HG02938 (cell line): ENCODE measurements at regions not wholly inside any gene's neighbourhood (a gene's known extent, or its start where the extent isn't known, plus 50 kb on each side); places are given as distances from the start of the nearest gene placed in this dataset.
"Not testable (repeated sequence)": the region's sequence is repeated elsewhere in the genome, so short reads cannot be mapped to it uniquely, and the experiment has no call there.

Source experiments
- ATAC-seq: cut with Tn5 transposase; IDR thresholded peaks from one replicate; pipeline ENCODE4 v1.9.1; 2021; ENCODE audit warnings: mild to moderate bottlenecking, moderate library complexity; ENCODE audit not compliant: unreplicated experiment

DNA sequence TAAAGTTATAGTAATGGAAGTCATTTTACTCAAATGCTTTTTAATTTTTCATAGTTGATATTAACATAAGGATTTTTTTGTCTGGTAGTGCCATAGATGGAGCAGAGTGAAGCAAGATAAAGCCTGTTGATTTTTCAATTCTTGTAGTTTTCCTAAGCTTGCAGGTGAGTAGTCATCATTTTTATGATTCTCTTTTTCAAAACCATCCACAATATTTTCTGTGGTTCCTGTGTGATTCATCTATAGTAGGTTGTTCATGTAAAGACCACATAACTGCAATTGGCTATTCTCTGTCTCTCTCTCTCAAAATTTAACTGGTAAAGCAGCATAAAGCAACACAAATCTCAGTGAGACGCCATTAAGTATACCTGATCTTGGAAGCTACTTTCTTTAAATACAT is 711.5 kb downstream of the TTLL7 start:
- ATAC-seq, result not testable (repeated sequence)

GRCh38 chr1:83274656-83275055 is 724.3 kb downstream of the TTLL7 start:
- ATAC-seq, result not testable (repeated sequence)

GRCh38 chr1:83272484-83272883 is 726.4 kb downstream of the TTLL7 start:
- not testable (repeated sequence) for ATAC-seq

DNA sequence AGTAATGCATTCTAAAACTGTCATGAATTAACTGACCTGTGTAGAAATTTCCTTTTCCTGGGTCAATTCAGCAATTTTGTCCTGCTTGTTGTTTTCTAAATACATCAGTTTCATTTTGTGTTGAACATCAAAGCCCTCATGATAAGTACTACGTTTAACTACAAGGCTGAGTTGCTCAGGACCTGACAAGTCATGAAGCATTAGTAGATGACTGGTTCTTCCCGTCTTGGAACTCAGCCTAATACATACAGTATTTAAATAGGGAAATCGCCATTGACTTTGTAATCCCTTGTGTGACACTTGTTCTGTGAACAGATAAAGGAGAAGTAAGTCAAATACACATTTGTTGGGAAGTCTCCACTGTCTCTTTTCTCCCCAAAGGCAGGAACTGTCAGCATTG is 727.1 kb downstream of the TTLL7 start:
- ATAC-seq, result not testable (repeated sequence)

DNA sequence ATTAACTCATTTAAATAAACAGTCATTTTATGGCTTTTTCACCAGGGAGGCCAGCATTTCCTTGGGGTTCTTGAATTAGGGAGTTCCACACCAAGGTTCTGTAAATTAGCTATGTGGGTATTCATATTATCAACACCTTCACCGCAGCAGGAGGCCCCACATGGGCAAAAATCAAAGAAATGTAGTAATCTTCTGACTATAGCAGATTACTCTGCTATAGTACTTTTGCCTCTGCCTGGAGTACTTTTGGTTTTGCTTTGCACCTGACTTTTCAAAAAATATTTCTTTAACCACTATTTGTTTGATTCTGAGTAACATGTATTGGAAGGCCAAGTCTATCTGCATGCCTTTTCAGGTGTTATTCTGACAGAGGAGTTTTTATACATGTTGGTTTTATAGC is 728.1 kb downstream of the TTLL7 start:
- ATAC-seq, result peak; percentile 79

DNA sequence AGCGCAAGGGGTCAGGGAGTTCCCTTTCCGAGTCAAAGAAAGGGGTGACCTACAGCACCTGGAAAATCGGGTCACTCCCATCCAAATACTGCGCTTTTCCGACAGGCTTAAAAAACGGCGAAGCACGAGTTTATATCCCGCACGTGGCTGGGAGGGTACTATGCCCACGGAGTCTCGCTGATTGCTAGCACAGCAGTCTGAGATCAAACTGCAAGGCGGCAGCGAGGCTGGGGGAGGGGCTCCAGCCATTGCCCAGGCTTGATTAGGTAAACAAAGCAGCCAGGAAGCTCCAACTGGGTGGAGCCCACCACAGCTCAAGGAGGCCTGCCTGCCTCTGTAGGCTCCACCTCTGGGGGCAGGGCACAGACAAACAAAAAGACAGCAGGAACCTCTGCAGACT is 735.1 kb downstream of the TTLL7 start:
- not testable (repeated sequence) for ATAC-seq

DNA sequence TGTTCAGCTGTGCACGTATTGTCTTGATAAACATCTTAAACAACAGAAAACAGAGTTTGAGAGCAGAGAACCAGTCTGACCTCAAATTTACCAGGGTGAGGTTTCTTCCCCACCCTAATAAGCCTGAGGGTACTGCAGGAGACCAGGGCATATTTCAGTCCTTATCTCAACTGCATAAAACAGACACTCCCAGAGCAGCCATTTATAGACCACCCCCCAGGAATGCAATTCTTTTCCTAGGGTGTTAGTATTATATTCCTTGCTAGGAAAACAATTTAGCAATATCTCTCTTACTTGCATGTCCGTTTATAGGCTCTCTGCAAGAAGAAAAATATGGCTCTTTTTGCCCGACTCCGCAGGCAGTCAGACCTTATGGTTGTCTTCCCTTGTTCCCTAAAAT is 747.2 kb downstream of the TTLL7 start:
- not testable (repeated sequence) for ATAC-seq

GRCh38 chr1:83246780-83247179 is 752.2 kb downstream of the TTLL7 start:
- not testable (repeated sequence) for ATAC-seq

GRCh38 chr1:83244832-83245231 is 754.1 kb downstream of the TTLL7 start:
- ATAC-seq, result not testable (repeated sequence)

DNA sequence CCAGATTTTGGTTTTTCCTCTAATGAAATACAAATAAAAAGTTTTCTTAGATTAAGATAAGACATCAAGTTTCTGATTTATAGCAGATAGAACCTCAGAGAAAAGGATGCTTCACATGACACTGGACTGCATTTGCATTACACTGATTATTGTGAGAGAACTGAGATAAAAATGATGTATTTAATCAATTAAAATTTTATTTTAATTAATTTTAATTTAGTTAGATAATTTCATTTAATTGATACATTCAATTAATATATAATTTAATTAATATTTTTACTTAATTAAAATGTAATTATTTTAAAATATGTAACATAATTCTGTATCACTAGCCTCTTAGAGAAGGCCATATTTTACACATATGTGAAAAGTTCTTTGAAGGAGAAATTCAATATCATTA is 759.4 kb downstream of the TTLL7 start:
- not testable (repeated sequence) for ATAC-seq

GRCh38 chr1:83238654-83239053 is 760.3 kb downstream of the TTLL7 start:
- ATAC-seq, result not testable (repeated sequence)

DNA sequence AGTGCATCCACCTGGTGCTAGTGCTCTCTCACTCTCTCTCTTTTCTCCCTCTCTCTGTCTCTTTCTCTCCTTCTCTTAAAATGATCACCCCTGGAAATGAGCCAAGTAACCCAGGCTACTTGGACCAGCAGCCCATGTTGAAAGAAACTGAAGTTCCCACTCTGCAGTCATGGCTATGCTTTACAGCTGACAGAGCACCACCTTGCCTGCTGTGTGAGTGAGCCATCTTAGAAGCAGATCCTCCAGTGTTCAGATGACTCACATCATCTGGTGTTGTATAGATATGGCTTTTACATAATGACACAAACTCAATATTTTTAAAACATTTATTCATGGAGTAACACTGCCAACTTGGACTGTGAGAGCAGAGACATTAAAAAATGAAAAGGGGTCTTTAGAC is 779.1 kb downstream of the TTLL7 start:
- not testable (repeated sequence) for ATAC-seq

DNA sequence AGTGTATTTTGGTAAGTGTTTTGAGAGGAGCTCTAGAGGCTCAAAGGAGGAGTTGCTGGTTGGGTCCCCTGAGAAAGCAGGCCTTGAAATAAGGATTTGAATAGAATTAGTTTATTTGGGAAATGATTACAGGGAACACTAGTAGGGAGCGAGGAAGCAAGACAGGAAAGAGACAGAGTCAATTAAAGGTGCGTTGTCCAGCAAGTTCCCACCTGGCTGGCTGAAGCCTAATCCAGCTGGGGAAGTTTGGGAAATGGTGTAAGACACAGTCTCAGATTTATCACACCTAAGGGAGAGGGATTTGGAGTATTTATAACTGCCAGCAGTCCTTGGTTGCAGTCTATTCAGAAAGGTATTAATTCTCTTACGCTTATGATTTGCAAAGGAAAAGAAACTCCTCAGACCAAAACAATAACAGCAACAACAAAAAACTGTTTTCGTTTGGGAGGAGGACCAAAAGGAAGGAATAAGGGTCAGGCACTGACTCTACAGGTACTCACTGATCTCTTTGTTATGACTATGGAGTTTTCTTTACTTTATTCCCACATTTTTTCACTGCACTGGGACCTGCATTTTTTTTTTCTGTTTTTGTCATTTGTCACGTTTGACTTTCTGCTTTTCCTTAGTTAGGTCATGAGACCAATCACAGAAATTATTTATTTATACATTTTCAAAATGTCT is 780.8 kb downstream of the TTLL7 start:
- ATAC-seq, result not testable (repeated sequence)

DNA sequence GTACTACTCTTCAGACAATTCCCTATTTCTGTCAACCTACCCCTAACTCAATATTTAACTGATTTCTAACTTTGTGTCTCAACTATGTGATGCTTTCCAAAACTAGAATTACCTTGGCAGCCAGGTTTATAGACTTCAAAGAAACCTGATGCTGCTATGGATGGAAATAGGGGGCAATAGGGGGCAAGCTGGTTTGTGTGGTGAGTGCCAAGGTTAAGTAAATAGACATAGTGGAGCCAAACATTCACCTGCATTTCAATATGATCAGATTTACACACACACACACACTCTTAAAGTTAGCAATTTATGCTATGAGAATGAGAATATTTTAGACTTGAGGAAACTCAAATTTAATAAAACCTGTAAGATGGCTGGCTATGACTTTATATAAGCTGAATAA is 784.6 kb downstream of the TTLL7 start:
- ATAC-seq, result not testable (repeated sequence)

DNA sequence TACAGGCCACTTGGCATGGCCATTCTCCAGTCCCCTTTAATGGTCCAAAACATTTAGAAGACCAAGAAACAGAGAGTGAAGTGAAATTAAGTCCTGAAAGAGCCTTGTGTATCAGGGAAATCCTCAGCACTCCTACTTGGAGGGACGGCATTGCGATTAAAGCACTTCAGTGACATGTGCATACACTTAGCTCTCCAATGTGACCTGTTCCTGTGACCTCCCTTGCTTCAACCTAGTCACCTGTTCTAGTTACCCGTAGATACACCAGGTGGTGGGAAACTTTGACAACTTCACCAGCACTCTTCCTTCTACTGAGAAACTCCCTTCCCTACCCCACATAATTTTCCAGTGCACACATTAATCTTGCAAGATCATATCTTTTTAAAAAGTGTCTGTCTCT is 785.3 kb downstream of the TTLL7 start:
- not testable (repeated sequence) for ATAC-seq

DNA sequence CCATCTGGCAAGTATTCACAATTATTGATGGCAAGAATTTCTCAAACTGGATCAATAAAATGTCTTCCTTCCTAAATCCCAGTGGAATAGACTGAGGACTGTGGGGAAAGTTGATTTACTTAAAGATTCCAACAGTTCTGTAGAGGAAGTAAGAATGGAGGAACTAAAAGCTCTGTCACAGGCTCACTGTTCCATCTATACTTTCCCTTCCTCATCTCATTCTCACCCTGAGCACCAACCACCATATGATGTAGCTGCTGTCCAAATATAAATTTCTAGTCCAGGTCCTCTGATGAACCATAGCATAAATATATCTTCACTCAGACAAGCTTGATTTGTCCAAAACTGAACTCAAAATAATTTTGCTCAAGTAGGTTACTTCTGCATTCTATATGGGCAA is 786.9 kb downstream of the TTLL7 start:
- ATAC-seq, result not testable (repeated sequence)

GRCh38 chr1:83208540-83208939 is 790.4 kb downstream of the TTLL7 start:
- ATAC-seq, result not testable (repeated sequence)

- ATAC-seq, result not testable (repeated sequence)
Measured at GRCh38 chr1:83194610-83195009, 804.3 kb downstream of the TTLL7 start.

- not testable (repeated sequence) for ATAC-seq
Measured at GRCh38 chr1:83182033-83182728, 816.8 kb downstream of the TTLL7 start.

GRCh38 chr1:83180621-83181020 is 818.3 kb downstream of the TTLL7 start:
- ATAC-seq, result not testable (repeated sequence)

DNA sequence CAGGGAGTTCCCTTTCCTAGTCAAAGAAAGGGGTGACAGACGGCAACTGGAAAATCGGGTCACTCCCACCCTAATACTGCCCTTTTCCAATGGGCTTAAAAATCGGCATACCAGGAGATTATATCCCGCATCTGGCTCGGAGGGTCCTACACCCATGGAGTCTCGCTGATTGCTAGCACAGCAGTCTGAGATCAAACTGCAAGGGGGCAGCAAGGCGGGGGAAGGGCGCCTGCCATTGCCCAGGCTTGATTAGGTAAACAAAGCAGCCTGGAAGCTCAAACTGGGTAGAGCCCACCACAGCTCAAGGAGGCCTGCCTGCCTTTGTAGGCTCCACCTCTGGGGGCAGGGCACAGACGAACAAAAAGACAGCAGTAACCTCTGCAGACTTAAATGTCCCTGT is 831.3 kb downstream of the TTLL7 start:
- ATAC-seq, result not testable (repeated sequence)

GRCh38 chr1:83163879-83164475 is 835.0 kb downstream of the TTLL7 start:
- ATAC-seq, result not testable (repeated sequence)
